ENCODE measurements at regions not wholly inside any gene's neighbourhood (a gene's known extent, or its start where the extent isn't known, plus 50 kb on each side); places are given as distances from the start of the nearest gene placed in this dataset.
"Not testable (repeated sequence)": the region's sequence is repeated elsewhere in the genome, so short reads cannot be mapped to it uniquely, and the experiment has no call there.

- no peak for DNase-seq (ENCODE audit: low spot score)
- H3K4me3 Mint-ChIP-seq = no peak overlapping the region
- H3K27ac Mint-ChIP-seq = no peak overlapping the region
- no peaks in the 10 kb centered on the region for H3K4me1 Mint-ChIP-seq (ENCODE audit: low read depth)
- no peaks in the 10 kb centered on the region for H3K36me3 Mint-ChIP-seq (ENCODE audit: low read depth)
- no peaks in the 10 kb centered on the region for H3K27me3 Mint-ChIP-seq (ENCODE audit: low read depth)
- peaks cover 43% of the 10 kb centered on the region for H3K9me3 Mint-ChIP-seq
These were observed 1220.8 kb downstream of the TYW1 start for GRCh38 chr7:68217426-68217825.

- Mint-ChIP-seq H3K36me3 (ENCODE audit: low read depth) (no peaks in the 10 kb centered on the region), H3K4me1 (ENCODE audit: low read depth) (no peaks in the 10 kb centered on the region), H3K9me3 (peaks cover 48% of the 10 kb centered on the region), H3K27me3 (ENCODE audit: low read depth) (no peaks in the 10 kb centered on the region), H3K27ac (no peak overlapping the region), H3K4me3 (no peak overlapping the region)
- DNase-seq (ENCODE audit: low spot score) = no peak
These were observed 1221.8 kb downstream of the TYW1 start for GRCh38 chr7:68218461-68218860.

GRCh38 chr7:68222311-68222710 is 1225.7 kb downstream of the TYW1 start:
- H3K4me1 Mint-ChIP-seq (ENCODE audit: low read depth) = no peaks in the 10 kb centered on the region
- H3K27ac Mint-ChIP-seq = no peak overlapping the region
- no peak for DNase-seq (ENCODE audit: low spot score)
- no peaks in the 10 kb centered on the region for H3K36me3 Mint-ChIP-seq (ENCODE audit: low read depth)
- H3K9me3 Mint-ChIP-seq = peaks cover 61% of the 10 kb centered on the region
- H3K4me3 Mint-ChIP-seq = no peak overlapping the region
- H3K27me3 Mint-ChIP-seq (ENCODE audit: low read depth) = no peaks in the 10 kb centered on the region

GRCh38 chr7:68224041-68224741 is 1227.6 kb downstream of the TYW1 start:
- peaks cover 58% of the 10 kb centered on the region for H3K9me3 Mint-ChIP-seq
- H3K36me3 Mint-ChIP-seq (ENCODE audit: low read depth) = no peaks in the 10 kb centered on the region
- H3K27me3 Mint-ChIP-seq (ENCODE audit: low read depth) = no peaks in the 10 kb centered on the region
- H3K4me1 Mint-ChIP-seq (ENCODE audit: low read depth) = no peaks in the 10 kb centered on the region
- no peak overlapping the region for H3K4me3 Mint-ChIP-seq
- H3K27ac Mint-ChIP-seq = no peak overlapping the region
- DNase-seq (ENCODE audit: low spot score) = no peak

GRCh38 chr7:68231011-68231410 is 1234.4 kb downstream of the TYW1 start:
- not testable (repeated sequence) for H3K36me3 Mint-ChIP-seq (ENCODE audit: low read depth); H3K4me3 Mint-ChIP-seq; H3K27me3 Mint-ChIP-seq (ENCODE audit: low read depth); DNase-seq (ENCODE audit: low spot score); H3K4me1 Mint-ChIP-seq (ENCODE audit: low read depth); H3K27ac Mint-ChIP-seq
- H3K9me3 Mint-ChIP-seq = peaks cover 54% of the 10 kb centered on the region

GRCh38 chr7:68235937-68236336 is 1239.3 kb downstream of the TYW1 start:
- Mint-ChIP-seq H3K4me3 (no peak overlapping the region), H3K9me3 (peaks cover 51% of the 10 kb centered on the region), H3K36me3 (ENCODE audit: low read depth) (no peaks in the 10 kb centered on the region), H3K27ac (no peak overlapping the region), H3K27me3 (ENCODE audit: low read depth) (no peaks in the 10 kb centered on the region), H3K4me1 (ENCODE audit: low read depth) (no peaks in the 10 kb centered on the region)
- DNase-seq (ENCODE audit: low spot score) = no peak

GRCh38 chr7:68238204-68238805 is 1241.7 kb downstream of the TYW1 start:
- no peak for DNase-seq (ENCODE audit: low spot score)
- H3K4me3 Mint-ChIP-seq = no peak overlapping the region
- H3K9me3 Mint-ChIP-seq = peaks cover 62% of the 10 kb centered on the region
- H3K27me3 Mint-ChIP-seq (ENCODE audit: low read depth) = no peaks in the 10 kb centered on the region
- H3K27ac Mint-ChIP-seq = no peak overlapping the region
- H3K4me1 Mint-ChIP-seq (ENCODE audit: low read depth) = no peaks in the 10 kb centered on the region
- H3K36me3 Mint-ChIP-seq (ENCODE audit: low read depth) = no peaks in the 10 kb centered on the region

GRCh38 chr7:68243128-68243527 is 1246.5 kb downstream of the TYW1 start:
- Mint-ChIP-seq H3K36me3 (ENCODE audit: low read depth) (no peaks in the 10 kb centered on the region), H3K27ac (no peak overlapping the region), H3K9me3 (peaks cover 57% of the 10 kb centered on the region), H3K27me3 (ENCODE audit: low read depth) (no peaks in the 10 kb centered on the region), H3K4me1 (ENCODE audit: low read depth) (no peaks in the 10 kb centered on the region), H3K4me3 (no peak overlapping the region)
- DNase-seq (ENCODE audit: low spot score) = no peak

- Mint-ChIP-seq H3K4me3 (no peak overlapping the region), H3K4me1 (ENCODE audit: low read depth) (no peaks in the 10 kb centered on the region), H3K9me3 (peaks cover 60% of the 10 kb centered on the region), H3K36me3 (ENCODE audit: low read depth) (no peaks in the 10 kb centered on the region), H3K27me3 (ENCODE audit: low read depth) (no peaks in the 10 kb centered on the region), H3K27ac (no peak overlapping the region)
- no peak for DNase-seq (ENCODE audit: low spot score)
These were observed 1247.8 kb downstream of the TYW1 start for GRCh38 chr7:68244389-68244788.

- peaks cover 53% of the 10 kb centered on the region for H3K9me3 Mint-ChIP-seq
- H3K27ac Mint-ChIP-seq = no peak overlapping the region
These were observed 1249.1 kb downstream of the TYW1 start for GRCh38 chr7:68245688-68246087.

GRCh38 chr7:68246189-68246633 is 1249.6 kb downstream of the TYW1 start:
- no peak overlapping the region for H3K4me3 Mint-ChIP-seq
- H3K27ac Mint-ChIP-seq = no peak overlapping the region
- DNase-seq (ENCODE audit: low spot score) = no peak
- no peaks in the 10 kb centered on the region for H3K27me3 Mint-ChIP-seq (ENCODE audit: low read depth)
- no peaks in the 10 kb centered on the region for H3K36me3 Mint-ChIP-seq (ENCODE audit: low read depth)
- H3K9me3 Mint-ChIP-seq = peaks cover 50% of the 10 kb centered on the region
- H3K4me1 Mint-ChIP-seq (ENCODE audit: low read depth) = no peaks in the 10 kb centered on the region

More at GRCh38 chr7:68245688-68246087, 1249.1 kb downstream of the TYW1 start:
- Mint-ChIP-seq H3K27me3 (ENCODE audit: low read depth) (no peaks in the 10 kb centered on the region), H3K4me1 (ENCODE audit: low read depth) (no peaks in the 10 kb centered on the region), H3K36me3 (ENCODE audit: low read depth) (no peaks in the 10 kb centered on the region), H3K4me3 (no peak overlapping the region)
- DNase-seq (ENCODE audit: low spot score) = no peak

- DNase-seq (ENCODE audit: low spot score) = no peak
- Mint-ChIP-seq H3K4me1 (ENCODE audit: low read depth) (no peaks in the 10 kb centered on the region), H3K9me3 (peaks cover 49% of the 10 kb centered on the region), H3K4me3 (no peak overlapping the region), H3K36me3 (ENCODE audit: low read depth) (no peaks in the 10 kb centered on the region), H3K27me3 (ENCODE audit: low read depth) (no peaks in the 10 kb centered on the region), H3K27ac (no peak overlapping the region)
These were observed 1250.5 kb downstream of the TYW1 start for GRCh38 chr7:68247126-68247525.

GRCh38 chr7:68247571-68247970 is 1250.9 kb downstream of the TYW1 start:
- H3K4me3 Mint-ChIP-seq = no peak overlapping the region
- H3K9me3 Mint-ChIP-seq = peaks cover 49% of the 10 kb centered on the region
- no peak overlapping the region for H3K27ac Mint-ChIP-seq
- no peaks in the 10 kb centered on the region for H3K27me3 Mint-ChIP-seq (ENCODE audit: low read depth)
- H3K4me1 Mint-ChIP-seq (ENCODE audit: low read depth) = no peaks in the 10 kb centered on the region
- no peaks in the 10 kb centered on the region for H3K36me3 Mint-ChIP-seq (ENCODE audit: low read depth)
- no peak for DNase-seq (ENCODE audit: low spot score)

- Mint-ChIP-seq H3K9me3 (peaks cover 47% of the 10 kb centered on the region), H3K4me1 (ENCODE audit: low read depth) (no peaks in the 10 kb centered on the region), H3K36me3 (ENCODE audit: low read depth) (no peaks in the 10 kb centered on the region), H3K4me3 (no peak overlapping the region), H3K27me3 (ENCODE audit: low read depth) (no peaks in the 10 kb centered on the region), H3K27ac (no peak overlapping the region)
- no peak for DNase-seq (ENCODE audit: low spot score)
These were observed 1252.3 kb downstream of the TYW1 start for GRCh38 chr7:68248973-68249372.

- H3K36me3 Mint-ChIP-seq (ENCODE audit: low read depth) = no peaks in the 10 kb centered on the region
- no peaks in the 10 kb centered on the region for H3K4me1 Mint-ChIP-seq (ENCODE audit: low read depth)
- no peak overlapping the region for H3K4me3 Mint-ChIP-seq
- no peak overlapping the region for H3K27ac Mint-ChIP-seq
- DNase-seq (ENCODE audit: low spot score) = no peak
- H3K27me3 Mint-ChIP-seq (ENCODE audit: low read depth) = no peaks in the 10 kb centered on the region
- H3K9me3 Mint-ChIP-seq = peaks cover 41% of the 10 kb centered on the region
These were observed 1253.0 kb downstream of the TYW1 start for GRCh38 chr7:68249611-68250010.
